HG03520 (cell line): ENCODE measurements at regions not wholly inside any gene's neighbourhood (a gene's known extent, or its start where the extent isn't known, plus 50 kb on each side); places are given as distances from the start of the nearest gene placed in this dataset.
"Not testable (repeated sequence)": the region's sequence is repeated elsewhere in the genome, so short reads cannot be mapped to it uniquely, and the experiment has no call there.

Experiments
- ATAC-seq: cut with Tn5 transposase; IDR thresholded peaks from one replicate; pipeline ENCODE4 v1.9.1; 2021; ENCODE audit warnings: mild to moderate bottlenecking, moderate library complexity; ENCODE audit not compliant: unreplicated experiment

DNA sequence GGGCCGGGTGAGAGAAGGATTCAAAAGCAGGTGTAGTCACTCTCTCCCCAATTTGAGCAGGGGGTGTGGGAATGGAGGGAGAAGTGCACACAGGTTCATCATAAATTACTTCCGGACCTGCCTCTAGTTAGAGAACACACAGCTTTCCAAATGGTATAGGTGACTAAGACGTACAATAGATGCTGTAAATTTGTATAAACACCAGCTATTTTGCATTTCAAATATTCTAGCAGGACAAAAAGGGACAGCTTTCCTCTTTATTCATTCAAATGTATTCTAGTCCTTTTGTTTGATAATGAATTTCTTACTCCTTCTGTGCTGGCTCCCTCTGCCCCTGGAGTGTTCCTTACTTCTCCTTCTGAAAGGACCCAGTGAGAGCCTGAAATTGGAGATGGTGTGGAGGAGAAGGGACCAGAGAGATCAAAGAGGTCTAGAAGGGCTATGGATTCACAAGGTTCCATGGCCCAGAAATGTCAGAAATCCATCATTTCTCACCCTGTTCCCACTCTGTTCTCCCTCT lies 53.2 kb upstream of the SH3BP4 start:
- no peak for ATAC-seq

DNA sequence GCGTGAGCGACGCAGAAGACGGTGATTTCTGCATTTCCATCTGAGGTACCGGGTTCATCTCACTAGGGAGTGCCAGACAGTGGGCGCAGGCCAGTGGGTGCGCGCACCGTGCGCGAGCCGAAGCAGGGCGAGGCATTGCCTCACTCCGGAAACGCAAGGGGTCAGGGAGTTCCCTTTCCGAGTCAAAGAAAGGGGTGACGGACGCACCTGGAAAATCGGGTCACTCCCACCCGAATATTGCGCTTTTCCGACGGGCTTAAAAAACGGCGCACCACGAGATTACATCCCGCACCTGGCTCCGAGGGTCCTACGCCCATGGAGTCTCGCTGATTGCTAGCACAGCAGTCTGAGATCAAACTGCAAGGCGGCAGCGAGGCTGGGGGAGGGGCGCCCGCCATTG lies 63.4 kb upstream of the SH3BP4 start:
- not testable (repeated sequence) for ATAC-seq

DNA sequence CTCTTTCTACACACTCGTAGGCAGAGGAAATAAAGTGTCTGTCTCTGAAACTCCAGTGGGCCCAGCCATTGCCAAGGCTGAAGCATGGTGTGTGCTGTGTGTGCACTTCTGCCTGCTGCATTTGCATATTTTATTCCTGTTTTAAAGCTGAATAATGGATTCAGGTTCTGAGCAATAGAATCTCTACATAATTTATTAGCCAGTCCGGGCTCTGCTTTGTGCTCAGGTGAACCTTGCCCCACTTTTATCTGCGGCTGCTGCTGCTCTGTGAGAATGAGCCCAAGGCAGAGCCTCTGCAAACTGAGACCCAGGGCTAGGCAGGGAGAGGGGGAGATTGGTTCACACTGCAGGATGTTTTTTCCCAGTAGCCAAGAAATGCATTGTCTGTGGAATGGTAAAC lies 64.6 kb upstream of the SH3BP4 start:
- ATAC-seq, result no peak

- no peak for ATAC-seq
Measured at GRCh38 chr2:234885886-234886285, 65.9 kb upstream of the SH3BP4 start.

DNA sequence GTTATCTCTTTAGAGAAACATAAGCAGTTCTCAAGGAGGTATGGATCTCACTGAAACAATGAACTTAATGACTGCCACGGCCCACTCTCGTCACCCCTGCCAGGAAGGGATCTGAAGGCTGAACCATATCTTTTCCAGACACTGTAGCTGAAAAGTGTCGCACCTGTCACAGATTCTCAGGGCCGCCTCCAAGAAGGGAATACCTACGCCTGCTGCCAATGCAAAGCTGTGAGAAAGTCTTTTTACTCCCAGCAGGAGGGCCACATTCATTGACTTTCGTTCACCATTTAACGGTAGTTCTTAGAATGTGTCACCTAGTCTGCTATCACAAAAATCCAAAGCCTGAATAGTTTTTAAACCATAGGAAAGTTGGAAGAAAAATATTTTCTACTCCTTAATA lies 66.7 kb upstream of the SH3BP4 start:
- ATAC-seq, result no peak

- no peak for ATAC-seq
Measured at GRCh38 chr2:234884591-234884990, 67.2 kb upstream of the SH3BP4 start.

DNA sequence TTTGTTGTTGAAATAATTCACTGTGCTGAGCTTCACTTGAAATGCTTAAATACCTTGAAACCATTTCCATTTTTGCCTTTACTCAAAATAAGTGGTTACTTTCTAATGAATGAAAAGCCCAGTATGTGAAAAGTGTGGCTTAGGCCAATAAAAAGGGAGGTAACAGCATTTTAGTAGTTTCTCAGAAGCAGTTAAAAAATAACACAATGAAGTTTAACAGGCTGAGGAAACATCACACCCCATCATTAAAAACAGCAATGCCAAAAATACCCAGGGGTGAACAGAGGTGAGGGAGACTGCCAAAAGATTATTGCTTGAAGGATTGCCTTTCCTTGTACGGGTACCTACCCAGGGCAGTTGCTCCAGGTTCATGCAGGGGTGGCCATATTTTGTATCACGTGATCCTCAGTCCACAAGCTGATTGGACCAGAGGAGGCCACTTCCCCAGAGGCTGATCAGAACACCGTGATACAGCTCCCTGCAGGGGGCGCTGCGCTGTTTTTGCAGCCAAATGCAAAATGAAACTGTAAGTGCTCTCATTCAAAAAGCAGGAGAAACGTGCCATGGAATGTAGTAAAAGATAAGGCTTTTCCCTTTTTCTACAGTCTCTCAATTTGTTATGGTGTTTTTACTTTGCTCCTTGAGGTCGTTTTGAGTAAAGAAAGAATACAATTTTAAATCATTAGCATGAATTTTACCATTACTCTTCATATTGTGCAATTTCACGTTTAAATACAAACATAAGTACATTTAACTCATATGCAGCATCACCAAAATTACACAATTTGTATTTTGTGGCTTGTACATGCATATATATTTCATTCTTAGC lies 70.2 kb upstream of the SH3BP4 start:
- no peak for ATAC-seq

DNA sequence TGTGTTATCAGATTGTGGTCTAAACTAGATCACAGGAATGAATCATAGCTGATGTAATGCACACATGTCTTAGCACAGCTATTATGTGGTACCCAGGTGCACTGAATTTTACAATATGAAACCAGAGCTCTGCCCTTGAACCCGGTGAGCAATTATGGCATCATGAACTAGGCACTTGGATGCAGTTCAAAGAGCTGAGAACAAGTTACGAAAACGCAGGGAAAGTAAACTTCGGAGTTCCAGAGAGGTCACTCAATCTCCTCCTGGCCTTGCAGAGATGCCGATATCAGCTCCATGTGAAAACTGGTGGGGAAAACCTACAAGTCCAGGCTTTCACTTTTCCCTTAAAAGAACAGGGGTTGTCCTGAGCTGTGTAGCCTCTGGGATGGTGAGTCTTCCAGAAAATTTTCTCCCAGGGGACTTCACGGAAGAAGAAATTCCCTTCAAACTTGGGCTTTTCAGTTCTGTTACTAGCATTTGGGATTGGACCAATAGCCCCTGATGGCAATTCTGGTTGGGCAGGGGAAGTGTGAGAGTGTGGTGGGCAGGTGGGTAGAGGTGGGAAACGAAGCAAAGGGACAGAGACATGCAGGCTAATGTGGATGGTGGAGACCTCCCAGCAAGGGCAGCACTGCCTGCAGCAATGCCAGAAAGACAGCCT lies 71.1 kb upstream of the SH3BP4 start:
- ATAC-seq, result no peak

- no peak for ATAC-seq
Measured at GRCh38 chr2:234879671-234880455, 72.0 kb upstream of the SH3BP4 start.

DNA sequence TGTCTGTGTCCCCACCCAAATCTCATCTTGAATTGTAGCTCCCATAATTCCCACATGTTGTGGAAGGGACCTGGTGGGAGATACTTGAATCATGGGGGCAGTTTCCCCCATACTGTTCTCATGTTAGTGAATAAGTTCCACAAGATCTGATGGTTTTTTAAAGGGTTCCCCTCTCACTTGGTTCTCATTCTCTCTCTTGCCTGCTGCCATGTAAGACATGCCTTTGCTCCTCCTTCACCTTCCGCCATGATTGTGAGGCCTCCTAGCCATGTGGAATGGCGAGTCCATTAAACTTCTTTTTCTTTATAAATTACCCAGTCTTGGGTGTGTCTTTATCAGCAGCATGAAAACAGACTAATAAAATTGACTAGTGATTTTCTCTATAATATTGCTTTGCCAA lies 75.2 kb upstream of the SH3BP4 start:
- ATAC-seq, result not testable (repeated sequence)

DNA sequence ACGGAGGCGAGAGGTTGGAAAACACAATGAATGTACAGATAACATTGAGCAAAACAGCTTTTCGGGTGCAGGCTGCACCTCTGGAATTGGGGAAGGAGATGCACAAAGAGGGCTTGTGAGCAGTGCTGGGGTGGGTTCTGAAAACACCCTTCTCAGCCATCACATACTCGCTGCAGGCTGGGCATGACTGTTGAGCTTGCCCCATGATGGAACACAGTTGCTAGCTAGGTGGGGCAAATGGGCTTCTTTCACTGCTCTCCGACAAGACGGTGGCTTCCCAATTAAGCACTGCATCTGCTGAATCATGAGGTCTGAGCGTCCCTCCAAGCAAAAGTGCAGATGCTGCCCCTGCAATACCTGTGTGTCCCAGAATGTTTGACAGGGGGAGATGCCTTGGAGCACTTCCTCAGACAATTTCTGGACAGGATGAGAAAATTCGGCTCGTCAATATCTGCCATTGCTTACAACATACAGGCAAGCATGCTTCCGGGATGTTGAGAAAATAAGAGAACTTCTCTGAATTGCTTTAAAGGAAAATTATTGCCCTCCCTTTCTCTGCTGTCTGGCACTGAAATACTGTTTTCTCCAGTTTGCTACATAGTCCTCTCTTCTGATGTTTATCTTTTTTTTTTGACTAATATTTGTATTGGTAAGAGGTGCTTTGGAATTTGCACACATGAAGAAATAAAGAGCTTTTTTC lies 77.3 kb upstream of the SH3BP4 start:
- ATAC-seq, result no peak

DNA sequence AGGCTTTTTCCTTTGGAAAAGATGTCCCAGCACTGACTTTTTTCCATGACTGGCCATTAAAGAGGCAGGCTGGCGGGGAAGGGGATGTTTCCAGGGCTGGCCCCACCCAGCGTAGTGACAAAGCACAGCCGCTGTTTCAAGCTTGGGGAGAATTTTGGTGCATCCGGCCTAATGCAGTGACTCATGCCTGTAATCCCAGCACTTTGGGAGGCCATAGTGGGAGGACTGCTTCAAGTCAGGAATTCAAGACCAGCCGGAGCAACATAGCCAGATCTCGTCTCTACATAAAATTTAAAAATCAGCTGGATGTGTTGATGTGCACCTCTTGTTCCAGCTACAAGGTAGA lies 78.0 kb upstream of the SH3BP4 start:
- ATAC-seq, result no peak

GRCh38 chr2:234873103-234873827 lies 78.6 kb upstream of the SH3BP4 start:
- no peak for ATAC-seq

DNA sequence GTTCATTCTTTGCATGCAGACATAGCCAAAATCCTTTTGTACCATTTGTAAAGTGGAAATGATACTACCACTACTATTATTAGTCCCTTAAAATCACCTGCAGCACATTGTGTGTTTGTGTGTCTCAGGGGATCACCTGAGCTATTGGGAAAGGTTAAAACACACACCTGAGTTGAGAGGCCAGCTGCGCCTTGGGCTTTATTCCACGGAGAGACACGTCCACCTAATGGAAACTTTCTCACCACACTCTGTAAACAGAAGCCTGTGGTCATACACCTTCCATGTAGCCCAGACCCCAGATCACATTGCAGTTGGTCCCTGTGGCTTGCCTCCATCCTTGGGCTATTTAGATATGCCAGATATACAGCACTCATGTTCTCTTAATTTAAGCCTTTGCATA lies 81.8 kb upstream of the SH3BP4 start:
- no peak for ATAC-seq

- ATAC-seq, result no peak
Measured at GRCh38 chr2:234869164-234869563, 82.7 kb upstream of the SH3BP4 start.

DNA sequence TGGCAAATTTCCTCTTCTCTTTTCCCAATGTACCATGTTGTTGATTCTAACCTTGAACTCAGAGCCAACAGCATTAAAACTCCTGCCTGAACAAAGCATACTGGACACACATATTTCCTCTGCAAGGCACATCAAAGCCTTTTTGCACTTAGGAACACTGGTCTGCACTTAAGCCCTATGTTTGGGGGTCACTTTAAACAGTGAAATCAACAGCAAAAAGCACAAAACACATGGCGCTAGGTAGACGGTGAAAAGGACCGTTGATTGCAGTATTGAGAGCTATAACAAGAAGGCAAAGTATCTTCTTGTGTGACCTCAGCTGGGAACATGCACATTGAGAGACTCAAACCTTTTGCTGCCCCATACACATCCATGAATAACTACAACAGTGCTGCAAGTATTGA lies 83.9 kb upstream of the SH3BP4 start:
- no peak for ATAC-seq

GRCh38 chr2:234865586-234865985 lies 86.2 kb upstream of the SH3BP4 start:
- no peak for ATAC-seq

GRCh38 chr2:234865040-234865439 lies 86.8 kb upstream of the SH3BP4 start:
- no peak for ATAC-seq

- no peak for ATAC-seq
Measured at GRCh38 chr2:234864506-234864905, 87.3 kb upstream of the SH3BP4 start.
